ENCODE measurements at regions not wholly inside any gene's neighbourhood (a gene's known extent, or its start where the extent isn't known, plus 50 kb on each side); places are given as distances from the start of the nearest gene placed in this dataset.

GRCh38 chr2:58875436-58875835 is 634.3 kb upstream of the FANCL start:
- DNase-seq: no peak

- DNase-seq: no peak
These were observed 630.5 kb upstream of the FANCL start for GRCh38 chr2:58871469-58872142.

- no peak for DNase-seq
These were observed 629.6 kb upstream of the FANCL start for GRCh38 chr2:58870704-58871103.

GRCh38 chr2:58866946-58867345 is 625.8 kb upstream of the FANCL start:
- DNase-seq: no peak

- no peak for DNase-seq
These were observed 625.4 kb upstream of the FANCL start for GRCh38 chr2:58866527-58866926.

- peak; percentile 59 for DNase-seq
These were observed 624.9 kb upstream of the FANCL start for GRCh38 chr2:58866040-58866439.

GRCh38 chr2:58865436-58865835 is 624.3 kb upstream of the FANCL start:
- no peak for DNase-seq

- DNase-seq: no peak
These were observed 621.1 kb upstream of the FANCL start for GRCh38 chr2:58862244-58862643.

- DNase-seq: no peak
These were observed 619.5 kb upstream of the FANCL start for GRCh38 chr2:58860586-58860985.

GRCh38 chr2:58856100-58856499 is 615.0 kb upstream of the FANCL start:
- no peak for DNase-seq

- DNase-seq: peak; percentile 16
These were observed 612.3 kb upstream of the FANCL start for GRCh38 chr2:58853420-58853819.

- DNase-seq: no peak
These were observed 611.8 kb upstream of the FANCL start for GRCh38 chr2:58852905-58853304.

- DNase-seq: no peak
These were observed 611.1 kb upstream of the FANCL start for GRCh38 chr2:58852243-58852642.

GRCh38 chr2:58851598-58851997 is 610.5 kb upstream of the FANCL start:
- no peak for DNase-seq

GRCh38 chr2:58845011-58845410 is 603.9 kb upstream of the FANCL start:
- peak; percentile 76 for DNase-seq

GRCh38 chr2:58842501-58843155 is 601.5 kb upstream of the FANCL start:
- no peak for DNase-seq

- DNase-seq: no peak
These were observed 593.3 kb upstream of the FANCL start for GRCh38 chr2:58834404-58834803.

- DNase-seq: no peak
These were observed 585.7 kb upstream of the FANCL start for GRCh38 chr2:58826795-58827194.

- peak; percentile 58 for DNase-seq
These were observed 571.7 kb upstream of the FANCL start for GRCh38 chr2:58812771-58813344.

GRCh38 chr2:58805126-58805525 is 564.0 kb upstream of the FANCL start:
- no peak for DNase-seq

GRCh38 chr2:58803192-58803591 is 562.1 kb upstream of the FANCL start:
- DNase-seq: no peak

GRCh38 chr2:58800881-58801280 is 559.8 kb upstream of the FANCL start:
- no peak for DNase-seq

GRCh38 chr2:58798676-58799208 is 557.6 kb upstream of the FANCL start:
- peak; percentile 34 for DNase-seq

- DNase-seq: no peak
These were observed 555.2 kb upstream of the FANCL start for GRCh38 chr2:58796239-58796910.
